CD8-positive, alpha-beta memory T cell (primary cell): ENCODE measurements at regions not wholly inside any gene's neighbourhood (a gene's known extent, or its start where the extent isn't known, plus 50 kb on each side); places are given as distances from the start of the nearest gene placed in this dataset.

Experiments
- CTCF ChIA-PET: fragments of 350-600 bp; sonication (Branson Sonifier 250); formaldehyde crosslinking; loops from one replicate; lab custom pipeline; 2021; ENCODE audit warnings: antibody characterized with exemption; lab: Charles Lee
- POLR2A ChIA-PET: fragments of 350-600 bp; sonication (Branson Sonifier 250); formaldehyde crosslinking; loops from one replicate; lab custom pipeline; 2021; ENCODE audit warnings: antibody characterized with exemption; lab: Charles Lee
- DNase-seq, 5 donors: peaks; one replicate each; pipeline versions ENCODE4 v3.0.0 to v3.0.0-alpha.2; 2020 to 2022; ENCODE audit warnings: mixed read lengths in 1 of 5
- H3K27ac ChIP-seq: one replicate; pipeline ENCODE4 v1.7.0; 2013; ENCODE audit warnings: low read depth, mild to moderate bottlenecking, low read length, moderate library complexity
- H3K27me3 ChIP-seq: 2 replicates; pipeline ENCODE4 v1.7.0; 2013; ENCODE audit warnings: low read length, mild to moderate bottlenecking; ENCODE audit not compliant: insufficient read depth, poor library complexity, severe bottlenecking
- H3K36me3 ChIP-seq: 2 replicates; pipeline ENCODE4 v1.7.0; 2013; ENCODE audit warnings: mild to moderate bottlenecking, low read length, moderate library complexity; ENCODE audit not compliant: insufficient read depth
- H3K4me1 ChIP-seq: 2 replicates; pipeline ENCODE4 v1.7.0; 2013; ENCODE audit warnings: mild to moderate bottlenecking, low read length, moderate library complexity; ENCODE audit not compliant: insufficient read depth
- H3K4me3 ChIP-seq: 2 replicates; pipeline ENCODE4 v1.7.0; 2013; ENCODE audit warnings: mild to moderate bottlenecking, low read length
- H3K9me3 ChIP-seq: 2 replicates; pipeline ENCODE4 v1.7.0; 2013; ENCODE audit warnings: mild to moderate bottlenecking, low read length
- H3K27ac Mint-ChIP-seq, 8 donors: one replicate each; pipeline ENCODE4 v1.8.0; 2020 to 2021; ENCODE audit warnings: mixed read lengths in 8 of 8, mild to moderate bottlenecking in 6 of 8, inconsistent platforms in 3 of 8, moderate library complexity in 3 of 8
- H3K27me3 Mint-ChIP-seq, 2 donors: one replicate each; pipeline ENCODE4 v1.8.0; 2020 to 2021; ENCODE audit warnings: mixed read lengths in 2 of 2, mild to moderate bottlenecking in 1 of 2, moderate library complexity in 1 of 2
- H3K36me3 Mint-ChIP-seq, 3 donors: one replicate each; pipeline ENCODE4 v1.8.0; 2020 to 2021; ENCODE audit warnings: mixed read lengths in 3 of 3, inconsistent platforms in 1 of 3, mild to moderate bottlenecking in 1 of 3
- H3K4me1 Mint-ChIP-seq, 3 donors: one replicate each; pipeline ENCODE4 v1.8.0; 2020 to 2021; ENCODE audit warnings: mixed read lengths in 3 of 3, inconsistent platforms in 1 of 3, mild to moderate bottlenecking in 1 of 3
- H3K4me3 Mint-ChIP-seq, 7 donors: one replicate each; pipeline ENCODE4 v1.8.0; 2020 to 2021; ENCODE audit warnings: mixed read lengths in 7 of 7, mild to moderate bottlenecking in 6 of 7, moderate library complexity in 4 of 7, inconsistent platforms in 2 of 7
- H3K9me3 Mint-ChIP-seq, 5 donors: one replicate each; pipeline ENCODE4 v1.8.0; 2020 to 2022; ENCODE audit warnings: mixed read lengths in 5 of 5, mild to moderate bottlenecking in 3 of 5, moderate library complexity in 2 of 5, inconsistent platforms in 1 of 5

GRCh38 chr20:10799735-10800134, 125.9 kb upstream of the JAG1 start:
- ChIA-PET POLR2A (no interaction called here), CTCF (no interaction called here)
- Histone ChIP-seq H3K9me3 (no peaks in the 10 kb centered on the region), H3K4me3 (no peak overlapping the region), H3K36me3 (no peaks in the 10 kb centered on the region), H3K27me3 (no peaks in the 10 kb centered on the region), H3K4me1 (no peaks in the 10 kb centered on the region), H3K27ac (no peak overlapping the region)
- no peak overlapping the region for H3K27ac Mint-ChIP-seq
- H3K4me1 Mint-ChIP-seq = no peaks in the 10 kb centered on the region
- no peak overlapping the region for H3K4me3 Mint-ChIP-seq
- no peaks in the 10 kb centered on the region for H3K36me3 Mint-ChIP-seq
- no peak for DNase-seq
- H3K9me3 Mint-ChIP-seq = peaks cover 0 to 5% (median 0%) of the 10 kb centered on the region in 5 donors
- H3K27me3 Mint-ChIP-seq = peaks cover 0 to 6% of the 10 kb centered on the region in 2 donors

GRCh38 chr20:10800288-10800687, 126.5 kb upstream of the JAG1 start:
- Mint-ChIP-seq H3K27me3 (peaks cover 0 to 6% of the 10 kb centered on the region in 2 donors), H3K9me3 (peaks cover 0 to 5% (median 0%) of the 10 kb centered on the region in 5 donors), H3K4me1 (no peaks in the 10 kb centered on the region), H3K4me3 (no peak overlapping the region), H3K27ac (no peak overlapping the region), H3K36me3 (no peaks in the 10 kb centered on the region)
- no peaks in the 10 kb centered on the region for H3K9me3 ChIP-seq
- POLR2A ChIA-PET = no interaction called here
- DNase-seq = no peak
- no peak overlapping the region for H3K27ac ChIP-seq
- H3K36me3 ChIP-seq = no peaks in the 10 kb centered on the region
- CTCF ChIA-PET = no interaction called here
- H3K4me1 ChIP-seq = no peaks in the 10 kb centered on the region
- H3K27me3 ChIP-seq = no peaks in the 10 kb centered on the region
- no peak overlapping the region for H3K4me3 ChIP-seq

GRCh38 chr20:10802236-10802635, 128.4 kb upstream of the JAG1 start:
- Mint-ChIP-seq H3K27ac (no peak overlapping the region), H3K4me3 (no peak overlapping the region), H3K27me3 (peaks cover 0 to 6% of the 10 kb centered on the region in 2 donors), H3K9me3 (no peaks in the 10 kb centered on the region), H3K36me3 (no peaks in the 10 kb centered on the region), H3K4me1 (no peaks in the 10 kb centered on the region)
- DNase-seq = no peak
- POLR2A ChIA-PET = no interaction called here
- H3K9me3 ChIP-seq = no peaks in the 10 kb centered on the region
- no peaks in the 10 kb centered on the region for H3K27me3 ChIP-seq
- CTCF ChIA-PET = no interaction called here
- no peak overlapping the region for H3K27ac ChIP-seq
- H3K4me3 ChIP-seq = no peak overlapping the region
- no peaks in the 10 kb centered on the region for H3K36me3 ChIP-seq
- no peaks in the 10 kb centered on the region for H3K4me1 ChIP-seq

- Histone ChIP-seq H3K4me1 (no peaks in the 10 kb centered on the region), H3K9me3 (no peaks in the 10 kb centered on the region), H3K36me3 (no peaks in the 10 kb centered on the region), H3K4me3 (no peak overlapping the region), H3K27ac (no peak overlapping the region), H3K27me3 (no peaks in the 10 kb centered on the region)
- H3K4me3 Mint-ChIP-seq = no peak overlapping the region
- no peaks in the 10 kb centered on the region for H3K4me1 Mint-ChIP-seq
- peaks cover 0 to 3% of the 10 kb centered on the region in 2 donors for H3K27me3 Mint-ChIP-seq
- ChIA-PET POLR2A (no interaction called here), CTCF (interaction anchor here (1.4 kb wide), 1 partner anchor 21 kb away, joined by 3 read pairs; no protein-coding TSS in a partner anchor)
- no peak for DNase-seq
- no peaks in the 10 kb centered on the region for H3K9me3 Mint-ChIP-seq
- no peaks in the 10 kb centered on the region for H3K36me3 Mint-ChIP-seq
- no peak overlapping the region for H3K27ac Mint-ChIP-seq
Observed at GRCh38 chr20:10805764-10806163, 132.0 kb upstream of the JAG1 start.

GRCh38 chr20:10806539-10806938, 132.7 kb upstream of the JAG1 start:
- Histone ChIP-seq H3K4me1 (no peaks in the 10 kb centered on the region), H3K4me3 (no peak overlapping the region), H3K36me3 (no peaks in the 10 kb centered on the region), H3K27me3 (no peaks in the 10 kb centered on the region), H3K27ac (no peak overlapping the region), H3K9me3 (no peaks in the 10 kb centered on the region)
- ChIA-PET POLR2A (no interaction called here), CTCF (interaction anchor here (1.4 kb wide), 1 partner anchor 22 kb away, joined by 3 read pairs; no protein-coding TSS in a partner anchor)
- Mint-ChIP-seq H3K27me3 (peaks cover 0 to 3% of the 10 kb centered on the region in 2 donors), H3K4me1 (no peaks in the 10 kb centered on the region), H3K27ac (no peak overlapping the region), H3K36me3 (no peaks in the 10 kb centered on the region), H3K9me3 (no peaks in the 10 kb centered on the region), H3K4me3 (no peak overlapping the region)
- DNase-seq = no peak

DNA sequence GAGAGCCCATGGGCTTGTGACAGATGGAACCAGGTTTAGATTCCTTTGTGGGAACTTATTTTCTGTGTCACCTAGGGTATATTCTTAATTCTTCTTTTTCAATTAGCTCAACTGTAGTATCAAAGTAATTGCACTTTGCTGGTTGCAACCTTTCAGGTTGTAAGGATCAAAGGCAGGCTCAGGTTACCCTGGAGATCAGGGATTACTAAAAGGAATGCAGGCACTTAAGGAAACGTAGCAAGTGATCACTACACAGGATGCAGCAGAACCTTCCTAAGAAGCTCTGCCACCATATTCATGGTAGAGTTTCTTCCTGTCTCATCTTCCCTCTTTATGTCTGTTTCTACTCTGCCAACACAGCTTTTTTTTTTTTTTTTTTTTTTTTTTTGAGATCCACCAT, 133.2 kb upstream of the JAG1 start:
- Mint-ChIP-seq H3K27me3 (peaks cover 0 to 3% of the 10 kb centered on the region in 2 donors), H3K9me3 (no peaks in the 10 kb centered on the region), H3K4me3 (no peak overlapping the region), H3K4me1 (no peaks in the 10 kb centered on the region), H3K27ac (no peak overlapping the region), H3K36me3 (no peaks in the 10 kb centered on the region)
- Histone ChIP-seq H3K9me3 (no peaks in the 10 kb centered on the region), H3K4me3 (no peak overlapping the region), H3K4me1 (no peaks in the 10 kb centered on the region), H3K27me3 (no peaks in the 10 kb centered on the region), H3K36me3 (no peaks in the 10 kb centered on the region), H3K27ac (no peak overlapping the region)
- ChIA-PET CTCF (no interaction called here), POLR2A (no interaction called here)
- no peak for DNase-seq

GRCh38 chr20:10812759-10813327, 139.0 kb upstream of the JAG1 start:
- no peaks in the 10 kb centered on the region for H3K4me1 ChIP-seq
- H3K36me3 ChIP-seq = no peaks in the 10 kb centered on the region
- no peaks in the 10 kb centered on the region for H3K36me3 Mint-ChIP-seq
- no peak overlapping the region for H3K4me3 ChIP-seq
- no peaks in the 10 kb centered on the region for H3K4me1 Mint-ChIP-seq
- no peak for DNase-seq
- no peak overlapping the region for H3K27ac ChIP-seq
- peaks cover 0 to 1% of the 10 kb centered on the region in 2 donors for H3K27me3 Mint-ChIP-seq
- POLR2A ChIA-PET = no interaction called here
- no peaks in the 10 kb centered on the region for H3K27me3 ChIP-seq
- no peaks in the 10 kb centered on the region for H3K9me3 Mint-ChIP-seq
- CTCF ChIA-PET = no interaction called here
- no peaks in the 10 kb centered on the region for H3K9me3 ChIP-seq
- no peak overlapping the region for H3K4me3 Mint-ChIP-seq
- H3K27ac Mint-ChIP-seq = no peak overlapping the region

- H3K27me3 Mint-ChIP-seq = peaks cover 0 to 9% of the 10 kb centered on the region in 2 donors
- no peak overlapping the region for H3K27ac Mint-ChIP-seq
- DNase-seq = no peak
- Histone ChIP-seq H3K27ac (no peak overlapping the region), H3K4me3 (no peak overlapping the region), H3K9me3 (no peaks in the 10 kb centered on the region), H3K36me3 (no peaks in the 10 kb centered on the region), H3K27me3 (no peaks in the 10 kb centered on the region), H3K4me1 (no peaks in the 10 kb centered on the region)
- CTCF ChIA-PET = interaction anchor here (0.6 kb wide), 1 partner anchor 31 kb away, joined by 4 read pairs; no protein-coding TSS in a partner anchor
- no peaks in the 10 kb centered on the region for H3K36me3 Mint-ChIP-seq
- POLR2A ChIA-PET = no interaction called here
- no peak overlapping the region for H3K4me3 Mint-ChIP-seq
- no peaks in the 10 kb centered on the region for H3K4me1 Mint-ChIP-seq
- peaks cover 0 to 7% (median 4%) of the 10 kb centered on the region in 5 donors for H3K9me3 Mint-ChIP-seq
Observed at GRCh38 chr20:10823585-10823984, 149.8 kb upstream of the JAG1 start.
